ENCODE measurements at regions not wholly inside any gene's neighbourhood (a gene's known extent, or its start where the extent isn't known, plus 50 kb on each side); places are given as distances from the start of the nearest gene placed in this dataset.
"Not testable (repeated sequence)": the region's sequence is repeated elsewhere in the genome, so short reads cannot be mapped to it uniquely, and the experiment has no call there.

GRCh38 chr18:34322365-34323289, 97.9 kb upstream of the NOL4 start:
- in situ Hi-C loops (cut with MboI; ENCODE audit: low sequenced_read_pairs), result no loop called here
- peak; percentile 40 to 66 for DNase-seq (ENCODE audit: low spot score in 2 of 2)
- Histone ChIP-seq H3K36me3 (replicated peaks) (no peaks in the 10 kb centered on the region), H3K4me3 (no peak overlapping the region), H3K4me1 (no peaks in the 10 kb centered on the region), H3K9me3 (no peaks in the 10 kb centered on the region), H3K27me3 (ENCODE audit: low read depth) (no peaks in the 10 kb centered on the region)

GRCh38 chr18:34329840-34330239, 105.1 kb upstream of the NOL4 start:
- Histone ChIP-seq H3K27me3 (ENCODE audit: low read depth) (no peaks in the 10 kb centered on the region), H3K9me3 (no peaks in the 10 kb centered on the region), H3K36me3 (replicated peaks) (no peaks in the 10 kb centered on the region), H3K4me1 (no peaks in the 10 kb centered on the region), H3K4me3 (no peak overlapping the region)
- no peak for DNase-seq (ENCODE audit: low spot score in 2 of 2)
- in situ Hi-C loops (cut with MboI; ENCODE audit: low sequenced_read_pairs), result no loop called here

DNA sequence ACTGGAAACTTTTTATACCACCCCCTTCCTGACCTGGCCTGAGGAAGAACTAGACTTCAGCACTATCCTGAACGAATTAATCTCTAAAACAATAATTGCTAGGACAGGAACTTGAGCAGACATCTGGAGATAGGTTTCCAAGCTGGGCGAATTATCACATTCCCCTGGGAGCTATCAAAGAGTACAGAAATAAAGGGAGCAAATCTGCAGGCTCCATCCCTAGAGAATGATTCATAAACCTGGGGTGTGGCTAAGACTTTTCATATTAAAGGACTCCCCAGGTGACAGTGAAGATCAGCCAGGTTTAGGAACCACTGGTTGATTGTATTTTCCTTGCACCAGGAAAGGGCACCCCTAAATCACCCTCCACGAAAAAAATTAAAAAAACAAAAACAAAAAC, 105.6 kb upstream of the NOL4 start:
- H3K4me1 ChIP-seq, result no peaks in the 10 kb centered on the region
- H3K9me3 ChIP-seq, result no peaks in the 10 kb centered on the region
- H3K36me3 ChIP-seq (replicated peaks), result no peaks in the 10 kb centered on the region
- H3K4me3 ChIP-seq, result no peak overlapping the region
- DNase-seq (ENCODE audit: low spot score in 2 of 2), result no peak
- H3K27me3 ChIP-seq (ENCODE audit: low read depth), result no peaks in the 10 kb centered on the region
- in situ Hi-C loops (cut with MboI; ENCODE audit: low sequenced_read_pairs), result no loop called here

DNA sequence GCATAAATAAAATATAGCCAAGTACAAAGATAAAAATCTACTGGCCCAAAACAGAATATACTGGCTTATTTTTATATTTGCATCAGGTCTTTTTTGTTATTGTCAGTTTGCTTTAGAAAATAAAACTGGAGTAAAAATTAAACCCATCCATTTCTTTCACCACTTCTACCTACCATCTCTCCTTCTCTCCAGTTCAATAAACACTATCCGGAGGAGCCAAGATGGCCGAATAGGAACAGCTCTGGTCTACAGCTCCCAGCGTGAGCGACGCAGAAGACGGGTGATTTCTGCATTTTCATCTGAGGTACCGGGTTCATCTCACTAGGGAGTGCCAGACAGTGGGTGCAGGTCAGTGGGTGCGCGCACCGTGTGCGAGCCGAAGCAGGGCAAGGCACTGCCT, 106.2 kb upstream of the NOL4 start:
- H3K9me3 ChIP-seq; H3K4me3 ChIP-seq; in situ Hi-C loops (cut with MboI; ENCODE audit: low sequenced_read_pairs); H3K36me3 ChIP-seq (replicated peaks); H3K4me1 ChIP-seq; H3K27me3 ChIP-seq (ENCODE audit: low read depth); DNase-seq (ENCODE audit: low spot score in 2 of 2): not testable (repeated sequence)

GRCh38 chr18:34331343-34331742, 106.6 kb upstream of the NOL4 start:
- H3K4me3 ChIP-seq; in situ Hi-C loops (cut with MboI; ENCODE audit: low sequenced_read_pairs); H3K27me3 ChIP-seq (ENCODE audit: low read depth); H3K9me3 ChIP-seq; H3K4me1 ChIP-seq; DNase-seq (ENCODE audit: low spot score in 2 of 2); H3K36me3 ChIP-seq (replicated peaks): not testable (repeated sequence)

GRCh38 chr18:34339155-34339554, 114.4 kb upstream of the NOL4 start:
- Histone ChIP-seq H3K27me3 (ENCODE audit: low read depth) (no peaks in the 10 kb centered on the region), H3K36me3 (replicated peaks) (no peaks in the 10 kb centered on the region), H3K9me3 (no peaks in the 10 kb centered on the region), H3K4me1 (no peaks in the 10 kb centered on the region), H3K4me3 (no peak overlapping the region)
- in situ Hi-C loops (cut with MboI; ENCODE audit: low sequenced_read_pairs), result no loop called here
- DNase-seq (ENCODE audit: low spot score in 2 of 2), result no peak

GRCh38 chr18:34342960-34343359, 118.2 kb upstream of the NOL4 start:
- in situ Hi-C loops (cut with MboI; ENCODE audit: low sequenced_read_pairs), result no loop called here
- H3K4me1 ChIP-seq, result no peaks in the 10 kb centered on the region
- H3K36me3 ChIP-seq (replicated peaks), result no peaks in the 10 kb centered on the region
- DNase-seq (ENCODE audit: low spot score in 2 of 2), result no peak
- no peaks in the 10 kb centered on the region for H3K27me3 ChIP-seq (ENCODE audit: low read depth)
- no peak overlapping the region for H3K4me3 ChIP-seq
- no peaks in the 10 kb centered on the region for H3K9me3 ChIP-seq

DNA sequence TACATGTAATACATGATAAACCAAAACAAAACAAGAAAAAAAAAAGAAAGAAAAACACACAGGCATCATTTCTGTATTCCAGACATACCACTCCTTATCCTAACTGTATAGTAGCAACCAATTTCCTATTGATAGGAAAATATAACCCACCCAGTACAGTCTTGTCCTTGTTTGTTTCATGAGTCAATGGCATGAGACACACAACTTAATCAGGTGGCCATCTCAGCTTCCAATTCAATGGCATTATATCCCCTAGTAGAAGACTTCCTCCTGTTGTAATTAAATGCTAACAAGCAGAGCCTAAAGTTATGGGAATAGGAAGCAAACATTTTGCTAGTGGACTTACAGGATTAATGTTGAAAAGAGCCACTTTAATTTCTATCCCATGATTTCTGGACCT, 121.0 kb upstream of the NOL4 start:
- in situ Hi-C loops (cut with MboI; ENCODE audit: low sequenced_read_pairs), result no loop called here
- Histone ChIP-seq H3K4me3 (no peak overlapping the region), H3K9me3 (no peaks in the 10 kb centered on the region), H3K27me3 (ENCODE audit: low read depth) (no peaks in the 10 kb centered on the region), H3K4me1 (no peaks in the 10 kb centered on the region), H3K36me3 (replicated peaks) (no peaks in the 10 kb centered on the region)
- DNase-seq (ENCODE audit: low spot score in 2 of 2), result no peak

GRCh38 chr18:34350778-34351177, 126.1 kb upstream of the NOL4 start:
- Histone ChIP-seq H3K4me3 (no peak overlapping the region), H3K36me3 (replicated peaks) (no peaks in the 10 kb centered on the region), H3K4me1 (no peaks in the 10 kb centered on the region), H3K9me3 (no peaks in the 10 kb centered on the region), H3K27me3 (ENCODE audit: low read depth) (no peaks in the 10 kb centered on the region)
- no peak for DNase-seq (ENCODE audit: low spot score in 2 of 2)
- in situ Hi-C loops (cut with MboI; ENCODE audit: low sequenced_read_pairs), result no loop called here

DNA sequence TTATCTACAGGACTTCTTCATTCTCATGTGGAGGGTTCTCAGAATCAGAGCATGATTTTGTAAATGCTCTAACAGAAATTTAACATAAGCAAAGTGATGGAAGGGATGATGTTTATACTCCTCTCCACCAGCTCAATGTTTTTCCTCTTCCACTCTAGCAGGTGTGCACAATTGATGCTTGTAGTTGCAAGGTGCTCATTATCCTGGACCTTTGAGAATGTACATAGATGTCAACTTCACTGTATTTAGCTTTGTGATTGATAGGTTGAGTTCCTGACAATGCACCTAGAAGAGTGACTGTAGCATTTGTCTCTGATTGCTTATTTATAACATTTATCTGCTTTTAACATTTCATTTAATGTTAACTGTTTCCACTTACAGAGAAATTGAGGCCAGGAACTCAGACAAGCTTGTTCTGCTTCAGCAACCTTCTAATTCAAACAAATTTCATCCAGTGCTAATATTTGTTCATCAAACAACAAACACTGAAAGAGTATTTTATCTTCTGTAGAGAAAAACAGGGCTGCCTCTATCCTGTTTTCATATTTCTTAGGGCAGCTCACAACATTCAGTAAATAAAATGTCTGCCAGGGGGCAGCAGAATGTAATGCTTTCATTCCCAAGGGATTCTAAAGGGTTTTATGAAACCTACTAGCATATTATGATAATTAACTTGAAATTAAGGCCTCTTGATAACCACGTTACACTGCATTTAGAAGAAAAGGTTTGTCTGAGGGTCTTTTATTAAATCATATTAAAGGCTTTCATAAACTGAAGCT, 127.9 kb upstream of the NOL4 start:
- in situ Hi-C loops (cut with MboI; ENCODE audit: low sequenced_read_pairs), result no loop called here
- no peaks in the 10 kb centered on the region for H3K36me3 ChIP-seq (replicated peaks)
- no peaks in the 10 kb centered on the region for H3K27me3 ChIP-seq (ENCODE audit: low read depth)
- no peaks in the 10 kb centered on the region for H3K4me1 ChIP-seq
- no peaks in the 10 kb centered on the region for H3K9me3 ChIP-seq
- no peak overlapping the region for H3K4me3 ChIP-seq
- DNase-seq (ENCODE audit: low spot score in 2 of 2), result no peak

DNA sequence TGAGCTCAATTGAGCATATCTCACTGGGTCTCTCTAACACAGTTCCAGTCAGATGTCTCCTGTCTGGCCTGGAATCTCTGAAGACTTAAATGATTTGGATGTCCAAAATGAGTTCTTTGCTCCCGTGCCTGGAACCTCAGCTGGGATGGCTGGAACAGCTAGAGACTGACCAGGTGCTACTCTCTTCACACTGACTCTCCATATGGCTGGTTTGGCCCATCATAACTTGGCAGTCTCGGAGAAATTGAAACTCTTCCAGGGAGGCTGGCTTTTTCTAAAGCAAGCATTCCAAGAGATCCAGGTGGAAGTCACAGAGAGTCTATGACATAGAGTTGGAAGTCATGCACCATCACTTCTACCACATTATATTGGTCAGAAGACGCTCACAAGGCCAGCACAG, 129.6 kb upstream of the NOL4 start:
- Histone ChIP-seq H3K9me3 (no peaks in the 10 kb centered on the region), H3K4me3 (no peak overlapping the region), H3K4me1 (no peaks in the 10 kb centered on the region), H3K27me3 (ENCODE audit: low read depth) (no peaks in the 10 kb centered on the region), H3K36me3 (replicated peaks) (no peaks in the 10 kb centered on the region)
- no peak for DNase-seq (ENCODE audit: low spot score in 2 of 2)
- in situ Hi-C loops (cut with MboI; ENCODE audit: low sequenced_read_pairs), result no loop called here

DNA sequence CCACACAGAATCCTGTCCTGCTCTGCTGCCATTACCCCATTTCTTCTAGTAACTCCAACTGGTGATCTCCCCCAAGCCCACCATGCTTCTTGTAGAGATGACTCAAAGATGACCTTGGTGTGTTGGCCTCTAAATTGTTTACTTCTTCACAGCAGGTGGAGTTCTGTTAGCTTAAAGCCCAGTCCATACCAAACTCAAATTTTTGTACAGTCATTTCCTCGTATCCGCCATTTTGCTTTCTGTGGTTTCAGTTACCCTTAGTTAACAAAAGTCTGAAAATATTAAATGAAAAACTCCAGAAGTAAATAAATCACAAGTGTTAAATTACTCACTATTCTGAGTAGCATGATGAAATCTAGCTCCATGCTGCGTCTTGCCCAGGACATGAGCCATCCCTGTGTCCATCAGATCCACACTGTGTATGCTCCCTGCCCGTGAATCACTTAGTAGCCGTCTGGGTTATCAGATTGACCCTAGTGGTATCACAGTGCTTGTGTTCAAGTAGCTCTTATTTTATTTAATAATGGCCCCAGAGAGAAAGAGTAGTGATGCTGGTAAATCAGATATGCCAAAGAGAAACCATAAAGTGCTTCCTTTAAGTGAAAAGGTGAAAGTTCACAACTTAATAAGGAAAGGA, 133.3 kb upstream of the NOL4 start:
- in situ Hi-C loops (cut with MboI; ENCODE audit: low sequenced_read_pairs), result no loop called here
- H3K36me3 ChIP-seq (replicated peaks), result no peaks in the 10 kb centered on the region
- no peak overlapping the region for H3K4me3 ChIP-seq
- no peaks in the 10 kb centered on the region for H3K9me3 ChIP-seq
- H3K4me1 ChIP-seq, result no peaks in the 10 kb centered on the region
- DNase-seq (ENCODE audit: low spot score in 2 of 2), result no peak
- H3K27me3 ChIP-seq (ENCODE audit: low read depth), result no peaks in the 10 kb centered on the region

DNA sequence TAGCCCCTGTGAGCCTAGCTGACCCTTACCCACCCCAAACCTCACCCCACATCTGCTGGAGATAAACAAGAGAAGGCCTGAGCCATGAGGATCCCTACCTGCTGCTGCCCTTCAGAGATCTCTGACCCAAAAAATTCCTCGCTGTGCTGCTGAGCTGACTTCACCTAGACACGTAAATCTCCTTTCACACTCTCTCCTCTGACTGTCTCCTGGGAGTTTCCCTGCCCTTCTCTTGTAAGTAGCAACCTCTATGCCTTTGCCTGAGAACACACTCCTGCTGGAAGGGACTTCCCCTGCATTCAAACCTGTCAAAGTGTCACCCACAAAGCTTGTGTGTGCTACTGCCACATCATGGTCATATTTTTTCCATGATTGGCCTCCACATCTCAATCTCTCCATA, 134.2 kb upstream of the NOL4 start:
- no peaks in the 10 kb centered on the region for H3K36me3 ChIP-seq (replicated peaks)
- DNase-seq (ENCODE audit: low spot score in 2 of 2), result no peak
- no peak overlapping the region for H3K4me3 ChIP-seq
- in situ Hi-C loops (cut with MboI; ENCODE audit: low sequenced_read_pairs), result no loop called here
- no peaks in the 10 kb centered on the region for H3K4me1 ChIP-seq
- no peaks in the 10 kb centered on the region for H3K9me3 ChIP-seq
- no peaks in the 10 kb centered on the region for H3K27me3 ChIP-seq (ENCODE audit: low read depth)

DNA sequence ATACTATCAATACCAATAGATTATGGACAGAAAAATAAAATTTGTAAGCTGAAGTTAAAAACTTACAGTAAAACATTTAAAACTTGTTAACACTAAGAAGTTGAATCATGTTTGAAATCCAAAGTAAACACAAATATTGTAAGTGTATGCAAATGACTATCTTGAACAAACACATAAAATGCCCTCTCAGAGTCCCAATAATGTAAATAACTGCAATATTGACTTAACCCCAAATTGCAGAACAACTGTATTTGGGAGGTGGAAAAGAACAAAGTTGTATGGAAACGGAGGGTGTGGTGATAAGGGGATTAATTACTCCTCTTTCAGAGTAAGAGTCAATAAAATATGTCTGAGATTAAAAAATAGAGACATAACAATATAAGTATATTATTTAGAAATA, 140.0 kb upstream of the NOL4 start:
- Histone ChIP-seq H3K4me3 (no peak overlapping the region), H3K36me3 (replicated peaks) (no peaks in the 10 kb centered on the region), H3K4me1 (no peaks in the 10 kb centered on the region), H3K27me3 (ENCODE audit: low read depth) (no peaks in the 10 kb centered on the region), H3K9me3 (no peaks in the 10 kb centered on the region)
- no peak for DNase-seq (ENCODE audit: low spot score in 2 of 2)
- in situ Hi-C loops (cut with MboI; ENCODE audit: low sequenced_read_pairs), result no loop called here

Data from HAP-1 (cell line).